GM03348 (cell line): ENCODE measurements at regions not wholly inside any gene's neighbourhood (a gene's known extent, or its start where the extent isn't known, plus 50 kb on each side); places are given as distances from the start of the nearest gene placed in this dataset.

Experiments
- DNase-seq: peaks from one replicate; pipeline ENCODE4 v3.0.0; 2012; ENCODE audit warnings: low spot score

DNA sequence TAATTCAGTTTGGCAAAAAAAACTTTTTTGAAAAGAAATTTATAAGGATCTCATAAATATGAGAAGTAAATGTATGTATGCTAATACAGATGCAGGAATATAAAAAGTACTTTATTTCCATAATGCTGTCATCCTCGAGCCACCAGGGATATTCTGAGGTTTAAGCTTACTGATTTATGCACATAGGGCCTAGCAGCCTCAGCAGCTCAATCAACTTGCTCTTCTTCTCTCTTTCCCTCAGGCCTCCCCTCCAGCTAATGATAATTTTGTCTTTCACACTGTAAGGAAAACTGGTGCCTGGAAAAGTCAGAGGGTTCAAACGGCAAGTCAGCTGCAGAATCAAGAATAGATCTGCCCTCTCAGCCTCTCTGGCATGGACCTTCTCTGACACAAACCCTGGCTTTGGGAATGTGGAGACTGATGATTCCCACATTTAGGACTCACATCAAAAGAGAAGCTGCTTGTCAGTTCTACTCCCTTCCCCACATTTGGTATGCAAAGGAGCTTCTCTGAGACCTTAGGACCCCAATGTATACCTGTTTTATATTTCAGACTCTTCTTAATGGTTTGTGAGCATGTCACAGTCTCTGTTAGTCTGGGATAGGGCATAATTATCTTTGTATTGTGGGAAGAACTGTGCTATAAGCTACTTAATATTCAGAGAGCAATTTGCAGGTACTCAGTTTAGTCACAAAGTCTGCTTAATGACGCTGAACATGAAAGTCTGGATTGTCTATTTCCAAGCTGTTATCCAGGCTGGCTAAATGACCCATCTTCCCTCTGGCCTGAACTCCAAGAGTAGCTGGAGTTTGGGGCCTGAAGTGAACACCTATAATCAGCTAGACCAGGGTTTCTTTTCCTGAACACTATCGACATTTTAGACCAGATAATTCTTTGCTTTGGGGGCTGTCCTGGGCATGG lies 52.1 kb upstream of the DIPK1A start:
- no peak for DNase-seq

DNA sequence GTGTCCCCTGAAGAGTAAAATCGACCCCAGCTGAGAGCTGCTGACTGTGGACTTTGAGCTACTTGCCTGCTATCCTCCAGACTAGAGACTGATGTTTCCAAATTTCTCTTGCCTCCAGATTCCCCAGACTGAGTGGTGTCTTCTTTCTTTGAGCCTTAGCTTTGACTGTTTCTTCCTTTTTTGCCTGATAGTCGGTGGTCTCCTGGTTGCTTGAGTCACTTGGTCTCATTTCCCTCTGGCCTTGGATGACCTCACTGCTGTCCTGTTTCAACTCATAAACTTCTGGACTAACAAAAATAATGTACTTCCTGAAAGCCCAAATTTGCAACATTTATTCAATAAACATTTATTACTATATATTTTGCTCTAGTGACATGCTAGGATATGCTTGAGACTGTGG lies 52.9 kb upstream of the DIPK1A start:
- DNase-seq: no peak

DNA sequence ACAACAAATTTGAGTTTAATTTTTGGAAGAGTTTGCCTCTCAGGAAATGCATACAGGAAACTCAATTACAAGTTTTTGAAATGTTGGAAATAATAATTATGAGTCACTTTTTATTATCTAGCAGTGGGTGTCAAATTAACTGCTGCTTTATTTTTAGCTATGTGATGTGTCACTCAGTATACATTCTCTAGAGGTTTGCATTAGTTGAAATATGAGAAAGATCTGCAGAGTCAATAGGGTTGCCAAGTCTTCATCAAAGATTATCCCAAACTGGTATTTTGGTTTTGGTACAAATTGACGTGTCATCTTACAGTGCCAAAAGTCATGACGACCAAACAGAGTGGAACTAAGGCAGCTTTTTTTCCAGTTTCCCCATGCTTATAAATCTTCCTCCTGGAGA lies 54.3 kb upstream of the DIPK1A start:
- peak; percentile 43 for DNase-seq

DNA sequence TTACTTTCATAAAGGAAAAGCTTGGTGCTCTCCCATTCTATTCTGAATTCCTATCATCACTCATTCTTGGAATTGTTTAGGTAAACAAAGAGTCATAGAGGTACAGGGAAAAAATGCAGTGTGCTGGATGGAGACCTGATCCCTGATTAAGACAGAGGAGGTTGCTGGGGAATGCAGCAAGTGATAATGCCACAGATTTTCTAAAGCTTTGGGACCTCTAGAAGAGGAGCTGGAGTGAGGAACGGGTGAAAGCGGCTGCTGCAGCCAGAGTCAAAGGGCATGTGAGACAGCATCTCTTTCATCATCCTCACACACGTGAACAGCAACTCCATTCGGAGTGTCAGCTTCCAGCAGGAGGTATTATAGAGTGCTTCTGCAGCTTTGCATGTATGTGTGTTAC lies 54.9 kb upstream of the DIPK1A start:
- peak; percentile 29 for DNase-seq

DNA sequence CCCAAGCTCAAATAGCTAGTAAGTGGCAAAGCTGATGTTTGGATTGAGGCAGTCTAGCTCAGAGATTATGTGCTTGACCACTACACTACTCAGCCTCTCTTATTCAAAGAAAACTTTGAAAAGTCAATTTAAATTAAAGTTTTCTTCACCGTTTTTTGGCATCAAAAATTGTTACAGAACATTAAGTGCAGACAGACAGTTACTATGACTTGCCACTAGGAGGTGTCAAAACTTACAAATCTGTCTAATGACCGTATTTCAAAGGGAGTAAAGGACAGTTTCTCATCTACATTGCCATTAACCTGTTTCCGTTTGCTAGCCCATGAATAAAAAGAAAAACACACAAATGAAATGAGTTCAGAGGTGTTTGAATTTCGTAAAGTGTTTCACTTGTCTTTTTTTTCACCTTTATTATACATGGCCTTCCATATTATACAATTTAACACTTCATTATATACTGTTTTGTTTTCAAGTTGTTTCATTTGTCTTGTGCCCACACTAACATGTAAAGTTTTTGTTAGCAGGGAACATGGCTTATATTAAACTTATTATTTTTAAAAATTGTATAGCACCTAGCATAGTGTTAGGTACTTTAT lies 57.4 kb upstream of the MTF2 start:
- DNase-seq: peak; percentile 69

DNA sequence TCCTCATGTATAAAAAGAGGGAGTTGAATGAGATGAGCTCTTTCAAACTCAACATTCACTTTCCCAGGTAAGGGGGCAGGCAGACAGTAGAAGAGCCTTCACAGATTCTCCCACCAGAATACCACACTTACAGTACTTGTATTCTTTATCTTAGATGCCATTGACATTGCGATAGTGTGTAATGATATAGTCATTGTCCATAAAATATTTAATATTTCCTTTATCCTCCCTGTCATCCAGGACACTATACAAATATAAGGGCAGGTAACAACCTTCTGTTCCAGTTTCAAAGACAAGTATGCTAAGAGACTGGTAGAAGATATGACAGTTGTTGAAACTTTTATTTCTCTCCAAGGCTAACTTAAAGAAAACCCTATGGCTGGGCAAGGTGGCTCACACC lies 56.5 kb upstream of the MTF2 start:
- DNase-seq: no peak

DNA sequence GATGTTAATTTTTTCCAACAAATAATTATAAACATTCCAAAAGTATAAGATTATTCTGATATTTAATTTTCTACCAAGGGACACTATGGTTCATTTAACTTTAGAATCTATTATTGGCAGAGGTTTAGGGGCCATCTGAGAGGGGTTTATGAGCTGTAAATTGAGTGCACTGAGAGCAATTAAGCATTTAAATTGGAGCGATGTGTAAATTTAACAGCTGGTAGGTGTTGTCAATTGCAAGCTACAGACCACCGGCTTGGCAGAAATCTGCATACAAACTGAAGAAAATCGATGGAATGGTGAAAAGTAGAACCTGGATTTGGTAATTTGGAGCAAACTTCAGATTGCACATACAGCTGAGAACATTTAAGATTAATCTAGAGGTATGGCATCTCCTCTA lies 55.8 kb upstream of the MTF2 start:
- no peak for DNase-seq

DNA sequence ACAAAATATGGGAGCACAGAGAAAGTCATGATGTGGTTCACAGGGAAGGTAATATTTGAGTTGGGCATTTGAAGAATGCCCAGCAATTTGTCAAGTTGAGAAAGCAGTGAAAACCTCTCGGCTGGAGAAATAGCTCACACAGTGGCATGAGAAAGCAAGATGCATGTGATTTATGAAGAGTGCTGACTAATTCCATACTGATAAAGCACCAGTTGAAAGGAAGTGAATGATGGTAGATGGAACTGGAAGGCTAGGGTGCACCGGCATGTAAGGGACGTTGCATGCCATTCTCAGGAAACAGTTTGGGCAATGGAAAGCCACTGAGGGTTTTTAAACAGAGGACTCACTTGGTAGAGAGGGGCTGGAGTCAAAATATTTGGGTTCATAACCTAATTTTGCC lies 53.5 kb upstream of the MTF2 start:
- DNase-seq: no peak

DNA sequence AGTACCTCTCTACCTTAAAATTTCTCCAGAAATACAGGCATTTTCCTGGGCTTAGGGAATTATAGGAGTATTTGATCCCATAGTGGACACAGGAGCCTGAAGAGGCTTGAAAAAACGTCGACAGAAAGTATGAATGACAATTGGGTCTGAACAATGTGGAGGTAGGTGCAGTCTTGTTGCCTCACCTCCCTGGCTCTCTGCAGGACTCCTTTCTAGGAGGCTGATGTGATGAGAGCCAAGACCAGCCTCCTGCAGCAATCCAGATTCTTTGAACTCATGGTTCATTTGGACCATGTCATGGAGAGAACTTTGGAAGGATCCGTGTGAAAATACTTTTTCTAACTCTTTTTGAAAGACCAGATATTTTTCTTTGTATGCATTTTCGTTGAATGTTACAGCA lies 50.5 kb upstream of the MTF2 start:
- no peak for DNase-seq
